ENCODE measurements at regions not wholly inside any gene's neighbourhood (a gene's known extent, or its start where the extent isn't known, plus 50 kb on each side); places are given as distances from the start of the nearest gene placed in this dataset.

DNA sequence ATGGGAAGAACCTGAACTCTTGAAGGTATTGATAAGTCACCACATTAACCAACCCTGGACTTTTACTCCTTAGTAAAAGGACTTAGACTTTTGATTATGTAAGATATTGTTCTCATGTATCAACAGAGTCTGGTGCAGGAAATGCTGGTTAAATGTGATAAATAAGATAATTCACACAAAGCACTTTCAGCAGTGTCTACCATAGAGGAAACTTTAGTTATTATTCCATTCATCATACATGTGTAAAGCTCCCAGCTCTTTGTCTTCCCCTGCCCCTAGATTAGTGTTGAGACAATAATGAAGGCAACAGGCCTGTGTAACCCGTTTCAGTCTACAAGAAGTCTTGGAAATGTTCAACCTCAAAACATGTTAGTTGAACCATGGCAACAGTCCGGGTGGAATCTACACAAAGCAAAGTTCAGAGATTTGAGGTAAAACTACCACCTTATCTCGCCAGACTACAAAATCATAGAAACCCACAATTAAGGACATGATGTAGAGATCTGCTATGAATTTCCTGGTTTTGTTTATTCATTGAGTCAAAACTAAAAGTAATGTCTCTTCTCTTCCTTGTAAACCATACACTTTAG is 109.9 kb upstream of the ADO start:
- TF ChIP-seq JUNB (IDR thresholded peaks at IDR 0.05) (no peak), NFE2L2 (conservative IDR thresholded peaks at IDR 0.05; ENCODE audit: low read length) (no peak), POLR2A (IDR thresholded peaks at IDR 0.05; ENCODE audit: low read length) (no peak)
- TF ChIP-seq, protein P1, sequence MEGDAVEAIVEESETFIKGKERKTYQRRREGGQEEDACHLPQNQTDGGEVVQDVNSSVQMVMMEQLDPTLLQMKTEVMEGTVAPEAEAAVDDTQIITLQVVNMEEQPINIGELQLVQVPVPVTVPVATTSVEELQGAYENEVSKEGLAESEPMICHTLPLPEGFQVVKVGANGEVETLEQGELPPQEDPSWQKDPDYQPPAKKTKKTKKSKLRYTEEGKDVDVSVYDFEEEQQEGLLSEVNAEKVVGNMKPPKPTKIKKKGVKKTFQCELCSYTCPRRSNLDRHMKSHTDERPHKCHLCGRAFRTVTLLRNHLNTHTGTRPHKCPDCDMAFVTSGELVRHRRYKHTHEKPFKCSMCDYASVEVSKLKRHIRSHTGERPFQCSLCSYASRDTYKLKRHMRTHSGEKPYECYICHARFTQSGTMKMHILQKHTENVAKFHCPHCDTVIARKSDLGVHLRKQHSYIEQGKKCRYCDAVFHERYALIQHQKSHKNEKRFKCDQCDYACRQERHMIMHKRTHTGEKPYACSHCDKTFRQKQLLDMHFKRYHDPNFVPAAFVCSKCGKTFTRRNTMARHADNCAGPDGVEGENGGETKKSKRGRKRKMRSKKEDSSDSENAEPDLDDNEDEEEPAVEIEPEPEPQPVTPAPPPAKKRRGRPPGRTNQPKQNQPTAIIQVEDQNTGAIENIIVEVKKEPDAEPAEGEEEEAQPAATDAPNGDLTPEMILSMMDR (IDR thresholded peaks at IDR 0.05): no peak
